ENCODE measurements at regions not wholly inside any gene's neighbourhood (a gene's known extent, or its start where the extent isn't known, plus 50 kb on each side); places are given as distances from the start of the nearest gene placed in this dataset.

DNA sequence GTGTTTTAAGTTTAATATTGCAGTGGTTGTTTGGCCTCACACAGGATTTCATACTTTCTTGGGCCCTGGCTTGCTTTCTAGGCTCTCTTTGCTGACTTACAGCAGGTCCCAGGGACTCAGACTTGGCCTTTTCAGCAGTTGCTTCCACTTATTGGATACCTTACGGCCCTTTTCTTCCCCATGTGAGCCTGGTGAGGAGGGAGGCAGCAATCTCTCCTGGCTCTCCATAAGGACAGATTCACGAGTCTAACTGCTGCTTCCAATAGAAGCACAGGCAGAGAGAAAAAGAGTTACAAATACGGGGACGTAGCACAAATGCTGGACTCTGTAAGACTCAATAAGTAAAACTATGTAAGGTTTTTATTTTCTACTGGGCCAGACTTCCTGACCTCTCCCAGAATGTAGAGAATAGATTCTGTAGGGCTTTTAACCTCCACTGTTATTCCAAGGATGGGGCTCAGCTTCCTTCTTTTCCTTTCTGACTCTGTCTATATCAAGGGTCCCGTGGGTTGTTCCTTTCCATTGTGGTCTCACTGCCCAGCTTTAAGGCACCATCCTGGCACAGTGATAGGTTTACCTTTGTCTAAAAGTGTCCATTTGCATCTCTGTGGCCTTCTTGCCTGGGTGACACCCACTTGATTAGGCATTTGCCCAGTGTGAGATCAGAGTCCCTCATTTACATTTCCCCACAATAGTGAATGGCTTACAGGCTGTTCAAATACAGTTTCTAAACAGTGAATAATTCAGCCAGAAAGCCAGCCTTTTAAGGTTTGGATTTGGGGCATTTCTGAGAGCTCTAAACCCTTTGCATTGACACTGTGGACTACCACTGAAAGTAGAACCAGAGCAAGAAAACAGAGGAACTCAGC is 92.8 kb downstream of the RASSF10 start:
- TF ChIP-seq, protein P1, sequence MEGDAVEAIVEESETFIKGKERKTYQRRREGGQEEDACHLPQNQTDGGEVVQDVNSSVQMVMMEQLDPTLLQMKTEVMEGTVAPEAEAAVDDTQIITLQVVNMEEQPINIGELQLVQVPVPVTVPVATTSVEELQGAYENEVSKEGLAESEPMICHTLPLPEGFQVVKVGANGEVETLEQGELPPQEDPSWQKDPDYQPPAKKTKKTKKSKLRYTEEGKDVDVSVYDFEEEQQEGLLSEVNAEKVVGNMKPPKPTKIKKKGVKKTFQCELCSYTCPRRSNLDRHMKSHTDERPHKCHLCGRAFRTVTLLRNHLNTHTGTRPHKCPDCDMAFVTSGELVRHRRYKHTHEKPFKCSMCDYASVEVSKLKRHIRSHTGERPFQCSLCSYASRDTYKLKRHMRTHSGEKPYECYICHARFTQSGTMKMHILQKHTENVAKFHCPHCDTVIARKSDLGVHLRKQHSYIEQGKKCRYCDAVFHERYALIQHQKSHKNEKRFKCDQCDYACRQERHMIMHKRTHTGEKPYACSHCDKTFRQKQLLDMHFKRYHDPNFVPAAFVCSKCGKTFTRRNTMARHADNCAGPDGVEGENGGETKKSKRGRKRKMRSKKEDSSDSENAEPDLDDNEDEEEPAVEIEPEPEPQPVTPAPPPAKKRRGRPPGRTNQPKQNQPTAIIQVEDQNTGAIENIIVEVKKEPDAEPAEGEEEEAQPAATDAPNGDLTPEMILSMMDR (IDR thresholded peaks at IDR 0.05; ENCODE audit: insufficient read depth, low read length, poor library complexity, severe bottlenecking): no peak
- H3K36me3 ChIP-seq (ENCODE audit: control insufficient read depth, insufficient read depth, low read length): no peaks in the 10 kb centered on the region
- H3K4me3 ChIP-seq (replicated peaks; ENCODE audit: low read depth, low read length): no peak overlapping the region
- no peak for DNase-seq (ENCODE audit: extremely low read depth, insufficient read length)
- H3K27me3 ChIP-seq (replicated peaks; ENCODE audit: control insufficient read depth, insufficient read depth, low read length): no peaks in the 10 kb centered on the region; the same call in 1 of the 2 replicates

DNA sequence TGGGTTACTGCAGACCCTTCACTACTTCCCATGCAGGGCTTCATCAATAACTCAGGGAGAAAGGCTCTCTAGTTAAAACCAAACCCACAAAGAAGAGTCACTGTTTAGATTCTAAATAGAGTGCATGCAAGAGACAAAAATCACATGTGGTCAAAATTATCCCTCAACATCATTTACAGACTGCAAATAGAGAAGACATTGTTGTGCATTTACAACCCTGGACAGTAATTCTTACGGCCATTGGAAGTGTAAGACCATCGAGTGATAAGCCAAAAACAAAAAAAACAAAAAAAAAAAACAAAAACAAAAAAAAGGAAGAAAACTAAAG is 93.4 kb downstream of the RASSF10 start:
- TF ChIP-seq, protein P1 (IDR thresholded peaks at IDR 0.05; ENCODE audit: insufficient read depth, low read length, poor library complexity, severe bottlenecking): no peak
- H3K27me3 ChIP-seq (replicated peaks; ENCODE audit: control insufficient read depth, insufficient read depth, low read length): no peaks in the 10 kb centered on the region; the same call in 1 of the 2 replicates

DNA sequence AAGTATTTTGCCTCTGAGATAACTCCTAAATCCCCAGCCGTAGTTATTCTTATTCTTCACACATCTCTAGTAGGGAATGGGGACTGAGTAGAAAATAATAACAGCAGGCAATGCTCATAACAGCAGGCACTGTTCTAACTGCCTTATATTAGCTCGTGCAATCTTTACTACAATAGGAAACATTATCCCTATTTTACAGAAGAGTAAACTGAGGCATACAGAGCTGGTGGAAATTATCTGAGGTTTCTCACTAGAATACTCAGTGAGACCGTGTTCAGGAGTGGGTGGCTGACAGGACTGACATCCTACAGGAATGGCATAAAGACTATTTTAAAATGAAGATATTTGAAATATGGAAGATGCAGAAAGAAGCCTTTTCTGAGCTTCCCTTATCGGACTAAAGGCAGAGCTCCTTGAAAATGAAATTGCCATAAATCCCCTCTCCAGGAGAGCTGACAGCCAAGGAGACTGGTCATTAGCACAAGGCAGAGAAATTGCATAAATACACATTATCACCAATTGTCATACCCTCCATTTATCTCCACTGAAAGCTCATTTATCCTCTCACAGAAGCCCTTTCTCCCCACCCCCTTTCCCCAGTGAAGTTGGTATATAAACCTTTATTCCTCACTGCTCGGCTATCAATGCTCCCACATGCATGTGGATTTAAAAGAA is 93.9 kb downstream of the RASSF10 start:
- H3K27me3 ChIP-seq (replicated peaks; ENCODE audit: control insufficient read depth, insufficient read depth, low read length): no peaks in the 10 kb centered on the region; the same call in 1 of the 2 replicates
- TF ChIP-seq, protein P1 (IDR thresholded peaks at IDR 0.05; ENCODE audit: insufficient read depth, low read length, poor library complexity, severe bottlenecking): no peak
- no peaks in the 10 kb centered on the region for H3K36me3 ChIP-seq (ENCODE audit: control insufficient read depth, insufficient read depth, low read length)
- no peak for DNase-seq (ENCODE audit: extremely low read depth, insufficient read length)
- no peak overlapping the region for H3K4me3 ChIP-seq (replicated peaks; ENCODE audit: low read depth, low read length)

More for the DNA sequence above, 93.4 kb downstream of the RASSF10 start:
- Histone ChIP-seq H3K36me3 (ENCODE audit: control insufficient read depth, insufficient read depth, low read length) (no peaks in the 10 kb centered on the region), H3K4me3 (replicated peaks; ENCODE audit: low read depth, low read length) (no peak overlapping the region)
- no peak for DNase-seq (ENCODE audit: extremely low read depth, insufficient read length)

DNA sequence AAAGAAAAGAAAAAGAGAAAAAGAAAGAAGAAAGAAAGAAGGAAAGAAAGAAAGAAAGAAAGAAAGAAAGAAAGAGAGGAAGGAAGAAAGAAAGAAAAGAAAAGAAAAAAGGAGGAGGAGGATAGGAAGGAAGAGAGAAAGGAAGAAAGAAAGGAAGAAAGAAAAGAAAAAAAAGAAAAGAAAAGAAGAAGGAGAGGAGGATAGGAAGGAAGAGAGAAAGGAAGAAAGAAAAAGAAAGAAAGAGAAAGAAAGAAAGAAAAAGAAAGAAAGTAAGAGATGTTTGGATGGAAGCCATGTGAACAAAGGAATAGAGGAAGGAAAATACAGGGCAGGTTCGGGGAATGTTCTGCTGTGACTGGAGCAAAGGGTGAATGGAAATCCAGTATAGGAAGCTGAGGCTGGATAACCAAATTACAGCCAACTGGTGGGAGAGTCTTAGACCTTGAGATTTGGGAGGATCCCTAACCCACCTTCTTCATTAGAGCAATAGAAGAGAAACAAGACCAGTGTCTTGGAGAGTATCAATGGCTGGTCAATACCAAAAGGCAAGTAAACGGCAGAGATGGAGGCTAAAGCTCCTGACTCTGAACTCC is 94.9 kb downstream of the RASSF10 start:
- TF ChIP-seq, protein P1 (IDR thresholded peaks at IDR 0.05; ENCODE audit: insufficient read depth, low read length, poor library complexity, severe bottlenecking): no peak
- Histone ChIP-seq H3K36me3 (ENCODE audit: control insufficient read depth, insufficient read depth, low read length) (no peaks in the 10 kb centered on the region), H3K4me3 (replicated peaks; ENCODE audit: low read depth, low read length) (no peak overlapping the region), H3K27me3 (replicated peaks; ENCODE audit: control insufficient read depth, insufficient read depth, low read length) (no peaks in the 10 kb centered on the region)
- no peak for DNase-seq (ENCODE audit: extremely low read depth, insufficient read length)

DNA sequence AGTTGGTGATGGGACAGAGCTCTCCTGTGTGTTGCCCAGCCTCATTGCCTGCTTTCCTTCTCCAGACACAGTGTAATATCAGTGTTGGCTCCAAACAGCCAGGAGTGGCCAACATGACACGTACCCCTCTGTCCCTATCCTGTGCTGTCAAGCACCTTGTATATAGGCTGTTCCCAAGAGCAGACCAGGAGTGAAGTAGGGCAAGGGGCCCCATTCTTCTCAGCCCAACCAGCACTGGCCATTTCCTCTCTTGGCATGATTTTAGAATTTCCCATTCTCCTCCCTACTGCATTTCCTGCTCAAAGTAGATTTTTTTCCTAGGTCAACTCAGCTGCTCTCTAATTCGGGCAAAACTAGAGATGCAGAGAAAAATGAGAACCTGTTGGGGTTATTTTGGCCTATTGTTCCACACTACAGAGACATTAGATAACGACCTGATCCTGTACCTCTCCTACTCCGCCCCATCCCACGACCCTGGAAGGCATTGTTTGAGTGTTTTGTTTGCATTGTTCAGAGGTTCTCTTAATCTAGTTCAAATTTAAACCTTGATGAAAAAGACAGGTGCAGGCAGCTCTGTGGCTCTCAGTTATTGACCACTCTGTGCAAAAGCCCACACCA is 95.6 kb downstream of the RASSF10 start:
- TF ChIP-seq, protein P1 (IDR thresholded peaks at IDR 0.05; ENCODE audit: insufficient read depth, low read length, poor library complexity, severe bottlenecking): no peak
- Histone ChIP-seq H3K36me3 (ENCODE audit: control insufficient read depth, insufficient read depth, low read length) (no peaks in the 10 kb centered on the region), H3K4me3 (replicated peaks; ENCODE audit: low read depth, low read length) (no peak overlapping the region), H3K27me3 (replicated peaks; ENCODE audit: control insufficient read depth, insufficient read depth, low read length) (no peaks in the 10 kb centered on the region)
- DNase-seq (ENCODE audit: extremely low read depth, insufficient read length): no peak
